Progenitor cell of endocrine pancreas (in vitro differentiated cells): ENCODE measurements at regions not wholly inside any gene's neighbourhood (a gene's known extent, or its start where the extent isn't known, plus 50 kb on each side); places are given as distances from the start of the nearest gene placed in this dataset.
"Not testable (repeated sequence)": the region's sequence is repeated elsewhere in the genome, so short reads cannot be mapped to it uniquely, and the experiment has no call there.

ENCODE experiments used
- DNase-seq: peaks from one replicate; pipeline ENCODE4 v3.0.0; 2021; ENCODE audit warnings: low spot score; ENCODE audit not compliant: unreplicated experiment
- H3K27ac Mint-ChIP-seq: 2 replicates; pipeline ENCODE4 v1.8.0; 2021; ENCODE audit warnings: mild to moderate bottlenecking, moderate library complexity, mixed read lengths
- H3K27me3 Mint-ChIP-seq: 2 replicates; pipeline ENCODE4 v1.8.0; 2021; ENCODE audit warnings: mixed read lengths
- H3K36me3 Mint-ChIP-seq: 2 replicates; pipeline ENCODE4 v1.8.0; 2022; ENCODE audit warnings: mixed read lengths; ENCODE audit not compliant: insufficient read depth
- H3K4me1 Mint-ChIP-seq: 2 replicates; pipeline ENCODE4 v1.8.0; 2021; ENCODE audit warnings: low read depth, mixed read lengths
- H3K4me3 Mint-ChIP-seq: 2 replicates; pipeline ENCODE4 v1.8.0; 2021; ENCODE audit warnings: low read depth, mild to moderate bottlenecking, moderate library complexity, mixed read lengths
- H3K9me3 Mint-ChIP-seq: 2 replicates; pipeline ENCODE4 v1.8.0; 2021; ENCODE audit warnings: low read depth, mixed read lengths
- TF ChIP-seq, protein P1 (sequence below): fragments of 200-600 bp; sonication (generic); IDR thresholded peaks from one replicate; pipeline ENCODE4 v1.5.0; 2021; ENCODE audit warnings: antibody characterized with exemption, mild to moderate bottlenecking; ENCODE audit not compliant: unreplicated experiment

DNA sequence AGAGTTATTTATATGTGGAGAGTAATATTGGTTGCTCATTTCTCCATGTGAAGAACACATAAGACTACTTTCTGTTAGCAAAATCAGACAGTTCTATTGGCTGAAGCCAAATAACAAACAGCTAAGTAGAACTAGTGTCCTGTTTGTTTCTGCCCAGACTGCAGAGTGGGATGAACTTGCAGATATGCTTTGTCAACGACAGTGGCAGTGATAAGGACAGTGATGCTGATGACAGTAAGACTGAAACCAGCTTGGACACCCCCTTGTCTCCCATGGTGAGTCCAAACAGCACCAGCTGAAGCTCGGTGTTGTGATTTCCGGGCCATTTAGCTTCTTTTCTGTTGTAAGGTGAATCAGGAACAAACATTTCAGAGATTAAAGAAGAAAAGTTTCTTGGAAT, 102.6 kb upstream of the IL12A start:
- Mint-ChIP-seq H3K36me3 (no peaks in the 10 kb centered on the region), H3K9me3 (no peaks in the 10 kb centered on the region), H3K27me3 (no peaks in the 10 kb centered on the region), H3K4me3 (no peak overlapping the region), H3K4me1 (peaks cover 4% of the 10 kb centered on the region), H3K27ac (no peak overlapping the region)
- no peak for DNase-seq
- TF ChIP-seq, protein P1, sequence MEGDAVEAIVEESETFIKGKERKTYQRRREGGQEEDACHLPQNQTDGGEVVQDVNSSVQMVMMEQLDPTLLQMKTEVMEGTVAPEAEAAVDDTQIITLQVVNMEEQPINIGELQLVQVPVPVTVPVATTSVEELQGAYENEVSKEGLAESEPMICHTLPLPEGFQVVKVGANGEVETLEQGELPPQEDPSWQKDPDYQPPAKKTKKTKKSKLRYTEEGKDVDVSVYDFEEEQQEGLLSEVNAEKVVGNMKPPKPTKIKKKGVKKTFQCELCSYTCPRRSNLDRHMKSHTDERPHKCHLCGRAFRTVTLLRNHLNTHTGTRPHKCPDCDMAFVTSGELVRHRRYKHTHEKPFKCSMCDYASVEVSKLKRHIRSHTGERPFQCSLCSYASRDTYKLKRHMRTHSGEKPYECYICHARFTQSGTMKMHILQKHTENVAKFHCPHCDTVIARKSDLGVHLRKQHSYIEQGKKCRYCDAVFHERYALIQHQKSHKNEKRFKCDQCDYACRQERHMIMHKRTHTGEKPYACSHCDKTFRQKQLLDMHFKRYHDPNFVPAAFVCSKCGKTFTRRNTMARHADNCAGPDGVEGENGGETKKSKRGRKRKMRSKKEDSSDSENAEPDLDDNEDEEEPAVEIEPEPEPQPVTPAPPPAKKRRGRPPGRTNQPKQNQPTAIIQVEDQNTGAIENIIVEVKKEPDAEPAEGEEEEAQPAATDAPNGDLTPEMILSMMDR = no peak

- H3K9me3 Mint-ChIP-seq = not testable (repeated sequence)
Measured at GRCh38 chr3:159886530-159886929, 102.1 kb upstream of the IL12A start.

GRCh38 chr3:159887168-159887567, 101.5 kb upstream of the IL12A start:
- Mint-ChIP-seq H3K4me1 (peaks cover 3% of the 10 kb centered on the region), H3K27me3 (no peaks in the 10 kb centered on the region), H3K4me3 (no peak overlapping the region), H3K9me3 (no peaks in the 10 kb centered on the region), H3K27ac (no peak overlapping the region), H3K36me3 (no peaks in the 10 kb centered on the region)
- TF ChIP-seq, protein P1 = no peak
- DNase-seq = no peak

More at GRCh38 chr3:159886530-159886929, 102.1 kb upstream of the IL12A start:
- H3K27ac Mint-ChIP-seq, H3K36me3 Mint-ChIP-seq, H3K27me3 Mint-ChIP-seq, DNase-seq, H3K4me1 Mint-ChIP-seq, H3K4me3 Mint-ChIP-seq: not testable (repeated sequence)

GRCh38 chr3:159887911-159888310, 100.7 kb upstream of the IL12A start:
- Mint-ChIP-seq H3K4me3 (no peak overlapping the region), H3K9me3 (no peaks in the 10 kb centered on the region), H3K4me1 (no peaks in the 10 kb centered on the region), H3K27me3 (no peaks in the 10 kb centered on the region), H3K36me3 (no peaks in the 10 kb centered on the region), H3K27ac (no peak overlapping the region)
- DNase-seq = no peak
- TF ChIP-seq, protein P1 = no peak

DNA sequence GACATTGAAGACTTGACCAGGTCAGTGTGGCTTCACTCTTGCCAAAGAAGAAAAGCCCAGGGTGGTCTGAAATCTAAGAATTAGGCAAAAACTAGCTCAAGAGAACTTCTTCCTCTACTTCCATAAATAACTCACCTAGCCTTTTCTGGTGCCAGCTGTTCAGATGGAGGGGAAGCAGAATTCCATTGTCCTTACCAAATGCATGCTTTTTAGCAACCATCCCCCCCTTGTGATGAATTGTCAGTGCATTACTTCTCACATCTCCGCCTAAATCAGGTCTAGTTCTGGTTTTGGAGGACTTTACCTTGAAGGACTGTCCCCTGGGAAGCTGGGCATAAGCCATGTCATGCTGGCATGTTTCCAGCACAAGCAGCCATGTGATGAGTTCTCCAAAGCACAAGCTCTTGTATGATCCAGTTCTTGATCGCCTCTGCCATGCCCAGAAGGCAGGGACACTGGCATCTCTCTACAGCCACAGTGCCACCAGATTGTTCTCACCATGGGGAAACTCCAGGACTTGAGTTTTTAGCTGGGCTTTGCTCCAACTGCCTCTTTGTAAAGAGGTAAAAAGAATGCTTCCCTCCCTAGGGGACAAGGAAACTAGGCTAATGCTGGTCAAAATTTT, 96.4 kb upstream of the IL12A start:
- DNase-seq = no peak
- Mint-ChIP-seq H3K9me3 (no peaks in the 10 kb centered on the region), H3K4me1 (no peaks in the 10 kb centered on the region), H3K4me3 (no peak overlapping the region), H3K36me3 (no peaks in the 10 kb centered on the region), H3K27ac (no peak overlapping the region), H3K27me3 (no peaks in the 10 kb centered on the region)
- TF ChIP-seq, protein P1 = no peak

DNA sequence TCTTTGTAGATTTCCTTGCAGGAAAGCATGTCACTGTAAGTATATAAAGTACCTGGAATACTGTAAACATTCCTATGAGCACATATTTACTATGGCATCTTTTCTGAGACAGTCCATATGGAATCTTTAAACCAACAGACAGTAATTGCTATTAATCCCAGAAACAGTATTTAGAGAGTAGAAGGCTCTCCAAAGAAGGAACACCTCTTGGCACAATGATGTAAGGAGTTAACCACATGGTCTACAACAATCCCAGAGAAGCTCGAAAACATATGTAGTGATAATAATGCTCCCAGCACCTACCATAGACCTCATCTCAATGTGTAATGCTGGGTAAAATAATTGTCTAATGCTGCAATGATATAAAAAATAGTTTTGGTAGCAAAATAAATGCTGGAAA, 95.8 kb upstream of the IL12A start:
- Mint-ChIP-seq H3K27me3 (no peaks in the 10 kb centered on the region), H3K36me3 (no peaks in the 10 kb centered on the region), H3K4me1 (no peaks in the 10 kb centered on the region), H3K9me3 (no peaks in the 10 kb centered on the region), H3K27ac (no peak overlapping the region), H3K4me3 (no peak overlapping the region)
- no peak for DNase-seq
- TF ChIP-seq, protein P1 = no peak
